Umbilical cord (tissue), 1 donor: ENCODE measurements at regions not wholly inside any gene's neighbourhood (a gene's known extent, or its start where the extent isn't known, plus 50 kb on each side); places are given as distances from the start of the nearest gene placed in this dataset.

Source experiments
- DNase-seq: peaks from one replicate; pipeline ENCODE4 v3.0.0-alpha.2; 2015; ENCODE audit warnings: low spot score

DNA sequence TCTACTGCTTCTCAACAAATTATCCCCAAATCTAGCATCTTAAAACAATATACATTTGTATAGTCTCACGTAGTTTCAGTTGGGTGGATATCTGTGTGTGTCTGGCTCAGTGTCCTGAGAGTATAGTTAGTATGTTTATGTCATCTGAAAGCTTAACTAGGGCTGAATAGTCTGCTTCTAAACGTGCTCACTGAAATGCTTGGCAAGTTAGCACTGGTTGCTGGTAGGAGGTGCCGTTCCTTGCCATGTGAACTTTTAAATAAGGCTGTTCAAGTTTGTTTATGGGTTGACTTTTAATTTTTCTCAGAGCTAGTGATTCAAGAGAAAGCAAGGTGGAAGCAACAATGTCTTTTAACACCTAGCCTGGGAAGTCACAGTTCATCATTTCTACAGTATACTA is 1673.6 kb downstream of the PCDH7 start:
- DNase-seq, result no peak

DNA sequence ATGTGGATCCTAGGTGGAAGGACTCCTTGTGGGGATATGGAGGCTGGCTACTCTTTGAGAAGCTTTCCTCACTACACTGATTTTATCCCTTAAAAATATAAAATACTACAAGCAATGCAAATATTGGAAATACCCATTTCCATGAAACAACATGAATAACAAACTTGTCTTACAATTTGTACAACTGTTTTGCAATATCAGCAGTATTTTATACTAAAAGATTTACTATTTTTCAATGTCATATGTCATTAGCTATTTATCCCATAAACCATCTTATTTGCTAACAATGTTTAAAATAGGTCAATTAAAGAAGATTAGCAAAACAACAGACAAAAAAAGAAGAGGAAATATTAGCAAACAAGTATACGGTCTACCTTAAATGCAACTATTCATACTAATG is 1674.1 kb downstream of the PCDH7 start:
- no peak for DNase-seq

DNA sequence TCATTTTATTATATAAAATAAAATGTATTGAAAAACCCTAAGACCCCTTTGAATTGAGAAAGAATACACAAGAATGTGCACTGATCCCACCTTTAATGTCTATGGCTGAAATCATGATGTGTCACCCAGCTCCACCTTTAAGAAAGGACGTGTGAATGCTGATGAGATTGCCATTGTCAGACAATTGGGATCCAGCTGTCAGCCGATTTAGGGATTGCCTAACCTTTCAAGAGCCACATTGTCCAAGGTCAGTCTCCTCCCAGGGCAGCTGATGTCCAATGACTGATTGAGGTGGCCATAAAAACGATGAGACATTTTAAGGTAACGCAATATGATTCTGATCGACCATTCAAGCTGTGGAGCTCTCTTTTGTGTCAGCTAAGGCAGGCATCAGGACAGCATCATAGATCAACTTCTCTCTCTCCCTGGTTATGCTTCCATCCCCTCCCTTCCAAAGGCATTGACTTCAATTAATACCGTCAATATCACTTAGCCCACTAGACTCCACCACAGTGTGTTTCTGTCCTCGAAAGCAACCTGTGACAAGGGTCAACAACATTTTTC is 1676.4 kb downstream of the PCDH7 start:
- DNase-seq, result no peak

DNA sequence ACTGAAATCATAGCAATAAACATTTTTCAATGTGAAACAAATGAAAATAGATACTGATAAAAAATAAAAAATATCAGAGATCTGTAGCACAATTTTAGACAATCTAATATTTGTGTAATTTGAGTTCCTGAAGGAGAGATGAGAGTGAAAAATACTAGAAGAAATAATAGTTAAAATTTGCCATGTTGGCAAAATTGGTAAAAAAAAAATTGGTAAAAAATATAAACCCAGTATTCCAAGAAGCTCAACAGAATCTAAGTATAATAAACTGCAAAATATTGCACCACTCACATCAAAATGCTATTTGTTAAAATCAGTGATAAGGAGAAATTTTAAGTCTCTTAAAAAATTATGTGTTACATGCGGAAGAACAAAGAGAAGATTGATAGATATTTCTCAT is 1680.7 kb downstream of the PCDH7 start:
- no peak for DNase-seq

DNA sequence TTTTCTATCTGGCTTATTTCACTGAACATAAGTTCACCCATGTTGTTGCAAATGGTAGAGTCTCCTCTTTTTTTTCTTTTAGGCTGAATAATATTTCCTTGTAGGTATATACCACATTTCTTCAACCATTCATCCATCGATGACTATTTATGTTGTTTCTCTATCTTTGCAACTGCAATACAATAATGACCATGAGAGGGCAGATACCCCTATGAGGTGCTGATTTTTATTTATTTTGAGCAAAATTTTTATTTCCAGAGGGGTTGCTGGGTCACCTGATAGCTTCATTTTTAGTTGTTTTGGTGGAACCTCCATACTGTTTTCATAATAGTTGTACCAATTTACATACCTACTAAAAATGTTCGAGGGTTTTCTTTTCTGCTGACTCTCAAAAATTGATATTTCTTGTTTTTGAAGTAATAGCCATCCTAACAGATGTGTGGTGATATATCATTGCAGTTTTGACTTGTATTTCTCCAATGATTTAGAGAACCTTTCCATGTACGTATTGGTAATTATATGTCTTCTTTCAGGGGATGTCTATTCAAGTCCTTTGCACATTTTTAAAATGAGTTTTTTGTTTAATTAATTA is 1697.0 kb downstream of the PCDH7 start:
- no peak for DNase-seq

DNA sequence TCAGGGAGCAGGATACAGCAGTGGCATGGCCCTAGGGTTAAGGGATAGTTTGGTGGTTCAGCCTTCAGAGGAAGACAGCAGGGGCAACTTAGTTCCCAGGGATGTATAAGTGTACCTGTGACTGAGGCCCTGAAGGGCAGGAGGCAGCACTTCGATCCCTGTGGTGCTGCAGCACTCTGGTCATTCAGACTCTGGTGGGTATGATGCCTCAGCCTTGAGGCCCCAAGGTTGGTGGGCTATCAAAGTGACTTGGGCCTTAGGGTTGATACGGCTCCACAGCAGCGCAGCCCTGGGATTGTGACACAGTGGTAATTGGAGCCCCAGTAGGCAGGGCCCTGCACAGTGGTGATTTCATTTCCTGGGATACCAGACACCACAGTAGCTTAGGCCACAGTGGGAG is 1703.1 kb downstream of the PCDH7 start:
- no peak for DNase-seq

DNA sequence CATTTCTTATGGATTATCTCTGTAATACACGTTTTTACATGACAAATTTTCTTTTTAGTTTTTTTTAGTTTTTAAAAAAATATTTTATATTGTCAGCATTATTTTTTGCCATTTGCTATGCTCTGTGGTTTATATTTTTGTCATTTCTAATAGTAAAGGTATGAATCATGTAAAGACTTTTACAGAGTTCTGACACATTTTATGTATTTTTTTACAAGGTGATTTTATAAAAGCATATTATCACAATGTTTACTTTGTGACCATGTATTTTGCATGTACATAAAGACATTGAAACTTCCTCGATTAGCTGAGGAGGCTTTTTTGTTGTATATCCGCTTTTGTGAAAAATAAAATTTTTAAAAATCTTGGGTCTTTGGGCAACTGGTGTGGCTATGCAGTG is 1705.1 kb downstream of the PCDH7 start:
- no peak for DNase-seq

DNA sequence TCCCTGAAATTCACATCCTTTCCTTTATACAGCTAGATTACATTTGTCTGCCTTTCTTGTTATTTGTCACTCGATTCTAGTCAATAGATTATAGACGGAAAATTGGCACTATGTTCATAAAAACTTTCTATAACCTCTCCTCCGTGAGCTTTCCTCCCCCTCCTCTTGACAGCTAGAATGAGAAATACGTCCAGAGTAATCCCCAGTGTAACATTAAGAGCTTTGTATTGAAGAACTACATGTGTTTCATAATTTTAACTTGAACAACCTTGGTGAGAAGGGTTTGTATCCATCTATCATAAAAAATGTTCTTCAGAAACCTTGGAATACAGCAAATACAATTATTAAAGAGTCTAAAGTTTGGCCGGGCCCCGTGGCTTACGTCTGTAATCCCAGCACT is 1707.4 kb downstream of the PCDH7 start:
- DNase-seq, result no peak

DNA sequence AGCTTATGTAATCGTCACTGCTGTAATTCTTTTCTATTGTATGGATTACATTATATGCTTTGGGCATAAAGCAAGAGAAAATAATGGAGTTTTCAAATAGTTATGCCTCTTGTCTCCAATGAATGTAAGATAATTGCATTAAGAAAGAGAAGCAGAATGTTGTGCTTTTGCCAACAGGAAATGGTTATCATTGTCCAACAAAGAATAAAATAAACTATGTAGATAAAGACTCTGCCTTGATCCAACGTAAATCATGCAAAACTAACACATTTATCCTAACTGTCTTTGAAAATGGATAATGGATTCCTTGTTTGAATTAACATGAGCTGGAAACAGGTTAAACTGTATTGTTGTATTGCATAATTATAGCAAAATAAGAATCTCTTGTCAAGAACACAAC is 1709.0 kb downstream of the PCDH7 start:
- DNase-seq, result no peak

DNA sequence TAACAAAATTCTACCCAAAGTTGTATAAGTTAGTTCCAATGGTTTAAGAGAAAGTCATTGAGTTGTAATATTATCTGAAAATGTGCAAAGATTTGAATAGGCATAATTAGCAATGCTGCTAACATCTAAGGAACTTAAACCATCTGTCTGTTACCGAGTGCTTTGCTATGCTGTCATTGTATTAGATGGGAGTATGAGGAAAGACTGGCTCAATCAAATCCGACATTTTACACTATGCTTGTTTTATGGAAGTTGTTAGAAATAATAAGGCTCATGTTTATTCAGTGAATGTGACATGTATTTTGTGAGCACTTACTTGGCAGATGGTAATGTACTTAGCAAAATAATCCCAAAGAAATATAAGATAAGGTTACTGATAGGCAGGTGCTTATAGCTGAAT is 1715.1 kb downstream of the PCDH7 start:
- no peak for DNase-seq

DNA sequence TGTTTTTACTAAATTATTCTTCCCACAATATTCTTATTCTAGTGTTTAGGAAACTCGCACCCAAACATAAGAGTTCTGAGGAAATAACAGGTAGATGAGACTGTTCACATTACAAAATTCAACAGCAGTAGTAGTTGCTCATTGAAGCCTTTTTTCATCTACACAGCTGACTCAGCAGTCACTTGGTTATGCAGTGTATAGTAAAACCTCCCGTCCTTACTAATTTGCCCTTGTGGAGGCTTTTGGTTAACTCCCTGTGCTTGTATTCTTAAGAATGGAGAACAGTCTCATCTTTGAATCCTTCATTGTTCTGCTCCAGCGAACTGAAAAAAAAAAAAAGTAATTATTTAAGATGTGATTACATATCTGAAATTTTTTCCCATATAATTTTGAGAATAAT is 1716.6 kb downstream of the PCDH7 start:
- no peak for DNase-seq

DNA sequence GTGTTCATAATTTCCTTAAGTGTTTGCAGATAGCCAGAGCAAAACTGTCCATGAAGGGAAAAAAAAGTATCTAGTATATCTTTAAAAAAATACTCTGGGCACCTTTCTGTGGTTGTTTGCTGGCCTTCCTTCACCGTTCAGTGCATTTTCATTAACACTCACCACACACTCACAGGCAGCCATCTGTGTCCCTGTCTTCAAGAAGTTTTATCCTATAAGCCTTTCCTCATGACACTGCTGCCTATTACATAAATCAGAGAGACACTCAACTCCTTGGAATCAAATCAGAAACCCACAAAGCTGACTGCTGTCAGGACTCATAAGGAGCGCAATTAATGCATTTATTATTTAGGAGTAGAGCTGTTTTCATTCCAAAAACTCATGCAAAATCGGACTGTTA is 1720.2 kb downstream of the PCDH7 start:
- no peak for DNase-seq

DNA sequence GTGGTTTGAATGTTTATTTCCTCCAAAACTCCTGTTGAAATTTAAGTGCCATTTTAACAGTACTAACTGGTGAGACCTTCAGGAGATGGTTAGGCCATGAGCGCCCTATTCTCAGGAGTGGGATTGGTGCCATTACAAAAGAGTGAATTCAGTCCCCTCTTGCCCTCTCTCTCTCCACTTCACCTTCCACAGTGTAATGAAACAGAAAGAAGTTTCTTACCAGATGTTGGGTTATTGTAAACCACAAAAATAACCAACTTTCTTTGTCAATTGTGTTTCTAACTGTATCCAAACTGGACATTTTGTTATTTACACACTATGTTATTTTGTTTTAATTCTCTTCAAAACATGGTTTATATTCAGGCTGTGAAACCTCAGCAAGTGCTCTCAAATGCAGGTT is 1734.3 kb downstream of the PCDH7 start:
- no peak for DNase-seq

DNA sequence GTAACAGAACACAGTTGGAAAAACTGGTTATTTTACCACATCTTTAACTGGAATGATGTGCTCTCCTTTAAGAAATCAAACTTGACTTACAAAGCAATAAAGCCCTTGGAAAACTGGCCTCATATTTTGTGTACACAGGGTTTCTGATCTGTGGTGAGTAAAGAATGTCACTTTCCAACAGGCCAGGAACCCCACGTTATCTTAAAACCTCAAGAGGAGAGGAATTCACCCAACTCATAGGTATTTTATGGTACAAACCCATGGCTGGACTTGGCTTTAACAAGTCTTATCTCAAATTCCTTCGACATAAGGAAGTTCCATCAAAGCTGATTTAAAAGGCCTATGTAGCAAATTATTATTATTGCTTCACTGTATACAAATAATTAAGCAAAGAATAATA is 1735.1 kb downstream of the PCDH7 start:
- no peak for DNase-seq

DNA sequence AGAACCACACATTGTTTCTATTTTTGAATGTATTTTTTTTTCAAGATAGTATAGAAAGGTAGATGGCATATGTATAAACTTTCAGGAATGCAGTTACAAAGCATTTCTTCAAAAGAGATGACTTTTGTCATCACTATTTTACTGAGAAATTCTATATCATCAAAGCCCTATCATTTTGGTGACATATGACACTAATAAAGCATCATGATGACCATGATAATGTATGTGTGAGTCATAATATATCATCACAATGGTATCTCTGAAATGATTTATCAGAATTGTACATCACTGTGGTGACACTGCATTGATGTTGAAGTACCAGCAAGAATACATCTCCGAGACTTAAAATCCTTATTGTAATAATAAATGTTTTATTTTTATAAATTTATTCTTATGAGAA is 1740.8 kb downstream of the PCDH7 start:
- no peak for DNase-seq

DNA sequence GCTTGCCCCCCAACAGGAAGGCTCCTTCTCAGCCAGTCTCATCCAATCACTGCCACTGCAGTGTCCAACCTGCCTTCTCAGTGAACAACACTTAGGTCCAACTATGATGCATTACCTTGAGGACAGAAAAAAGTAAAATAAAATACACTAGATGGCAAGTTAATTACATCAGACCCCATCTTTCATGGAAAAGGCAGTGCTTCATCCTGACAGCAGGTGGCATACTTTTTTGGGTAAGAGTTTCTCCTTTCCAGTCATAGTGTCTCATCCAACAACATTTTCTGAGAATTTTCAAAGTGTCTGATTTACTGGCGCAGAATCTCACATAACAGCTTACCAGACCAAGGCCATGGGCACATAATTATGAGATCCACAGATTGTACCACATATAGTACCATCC is 1742.8 kb downstream of the PCDH7 start:
- DNase-seq, result no peak

DNA sequence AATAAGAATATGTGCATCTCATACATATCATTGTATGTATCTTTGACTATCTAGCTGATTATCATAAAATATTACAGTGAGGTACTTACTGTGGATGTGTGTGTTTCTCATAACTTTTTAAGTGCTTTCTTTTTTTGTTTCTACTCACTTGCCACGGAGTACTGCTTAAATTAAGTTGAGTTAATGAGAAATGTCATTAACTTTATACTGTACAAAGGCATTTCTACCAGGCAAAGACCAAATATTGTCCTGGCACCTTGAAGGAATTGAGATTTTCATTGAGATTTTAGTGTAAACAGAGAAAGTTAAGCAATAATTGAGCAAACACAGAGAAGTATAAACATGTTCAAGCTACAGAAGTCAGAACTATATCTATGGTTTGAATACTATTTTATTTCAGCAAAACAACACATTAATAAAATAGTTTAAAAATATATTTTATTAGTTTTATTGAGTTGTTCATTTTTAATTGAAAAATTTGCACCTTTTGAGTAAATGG is 1750.0 kb downstream of the PCDH7 start:
- DNase-seq, result no peak

DNA sequence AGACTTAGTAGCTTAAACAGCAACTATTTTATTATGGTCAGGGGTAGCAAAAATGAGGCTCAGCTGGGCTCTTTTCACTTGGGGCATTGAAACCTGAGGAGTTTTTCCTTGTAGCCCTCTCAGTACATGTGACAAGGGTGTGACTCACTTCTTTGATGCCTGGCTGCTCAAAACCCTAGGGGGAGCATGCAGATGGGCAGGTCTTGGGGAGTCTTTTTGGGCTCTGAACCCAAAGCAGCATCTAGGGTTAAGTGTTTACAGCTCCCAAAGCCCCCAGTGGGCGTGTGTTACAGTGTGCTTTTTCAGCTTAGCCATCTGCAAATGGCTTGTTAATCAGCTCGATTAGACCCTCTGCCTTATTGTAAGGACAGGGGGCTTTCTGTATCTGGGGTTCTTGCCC is 1752.7 kb downstream of the PCDH7 start:
- DNase-seq, result no peak

DNA sequence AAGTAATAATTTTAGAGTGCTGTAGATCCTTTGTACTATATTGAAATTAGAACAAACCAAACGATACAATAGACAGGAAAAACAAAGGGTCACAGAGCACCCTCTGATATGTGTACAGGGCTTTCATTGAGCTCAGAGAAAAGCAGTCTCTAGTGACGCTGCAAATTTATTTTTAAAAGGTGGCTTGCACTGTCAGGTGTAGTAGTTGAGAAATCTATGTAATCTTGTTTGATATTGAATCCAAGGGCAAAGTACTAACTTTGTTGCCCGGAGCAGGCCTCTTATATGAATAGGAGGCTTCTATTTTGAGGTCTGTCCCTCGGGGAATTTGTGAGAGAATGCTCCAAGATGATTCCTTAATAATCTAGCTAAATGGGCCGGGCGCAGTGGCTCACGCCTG is 1755.5 kb downstream of the PCDH7 start:
- no peak for DNase-seq

DNA sequence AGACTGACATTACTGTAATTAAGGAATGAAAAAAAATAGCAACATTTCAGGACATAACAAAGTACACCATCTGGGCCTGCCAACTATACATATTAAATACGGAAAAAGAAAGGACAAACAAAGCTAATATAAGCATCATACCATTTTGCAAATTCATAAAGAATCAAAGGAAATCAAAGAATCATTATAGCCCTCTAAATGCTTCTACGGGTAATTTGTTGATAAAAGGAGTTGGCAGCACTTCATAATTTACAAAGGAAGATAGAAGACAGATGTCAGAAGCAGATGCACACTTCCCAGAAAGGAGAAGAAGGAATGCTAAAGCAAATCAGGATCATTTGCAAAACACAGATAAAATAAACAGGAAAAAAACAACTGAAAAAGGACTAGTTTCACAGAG is 1757.3 kb downstream of the PCDH7 start:
- peak; percentile 24 for DNase-seq

DNA sequence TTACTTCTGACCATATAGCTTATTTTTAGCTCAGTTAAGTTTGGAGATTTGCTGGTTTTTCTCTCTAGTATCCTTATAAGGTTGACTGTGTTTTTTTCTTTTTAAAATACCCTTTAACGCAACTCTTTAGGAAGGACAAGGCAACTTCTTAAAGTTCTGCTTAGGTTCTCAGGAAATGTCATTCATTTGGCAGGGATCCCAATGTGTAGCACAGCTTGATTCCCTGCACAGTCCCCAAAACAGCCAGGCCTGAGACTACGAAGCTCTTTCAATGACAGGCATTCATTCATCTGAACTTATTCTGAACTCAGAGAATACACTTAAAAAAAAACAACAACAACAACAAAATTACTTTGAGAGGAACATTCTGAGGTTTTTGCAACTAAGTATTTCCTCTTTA is 1765.8 kb downstream of the PCDH7 start:
- DNase-seq, result peak; percentile 50

DNA sequence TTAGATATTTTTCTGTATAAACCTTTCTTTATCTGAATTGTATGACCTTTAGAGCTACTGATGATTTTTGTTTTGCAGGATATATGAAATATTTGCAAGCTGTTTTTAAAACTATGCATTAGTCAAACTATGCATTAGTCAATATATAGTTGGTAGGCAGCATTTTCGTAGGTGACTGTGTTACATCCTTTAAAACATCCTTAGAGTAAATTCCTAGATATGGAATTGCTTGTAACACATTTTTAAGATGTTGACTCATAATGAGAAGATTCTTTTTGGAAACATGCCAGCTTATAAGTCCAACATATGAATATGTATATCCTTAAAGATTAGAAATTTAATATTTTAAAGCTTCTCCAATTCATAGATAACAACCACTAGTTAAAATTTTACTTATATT is 1768.5 kb downstream of the PCDH7 start:
- peak; percentile 2 for DNase-seq

DNA sequence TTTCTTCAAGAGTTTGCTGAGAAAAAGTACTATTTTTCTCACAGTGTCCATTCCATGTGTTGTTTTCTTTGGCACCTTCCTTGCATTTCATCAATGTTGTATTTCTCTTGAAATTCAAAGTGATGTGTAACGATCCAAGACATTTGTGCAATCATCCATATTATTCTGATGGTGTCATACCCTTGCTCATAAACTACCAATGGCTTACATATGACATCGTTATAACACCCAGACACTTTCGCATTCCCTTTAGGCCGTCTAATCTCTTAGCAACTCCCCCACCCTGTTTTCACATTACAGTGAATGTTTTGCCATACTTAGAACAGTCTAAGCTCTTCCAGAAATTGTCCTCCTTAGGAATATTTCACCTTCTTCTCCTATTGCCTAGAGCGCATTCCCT is 1779.0 kb downstream of the PCDH7 start:
- DNase-seq, result no peak

DNA sequence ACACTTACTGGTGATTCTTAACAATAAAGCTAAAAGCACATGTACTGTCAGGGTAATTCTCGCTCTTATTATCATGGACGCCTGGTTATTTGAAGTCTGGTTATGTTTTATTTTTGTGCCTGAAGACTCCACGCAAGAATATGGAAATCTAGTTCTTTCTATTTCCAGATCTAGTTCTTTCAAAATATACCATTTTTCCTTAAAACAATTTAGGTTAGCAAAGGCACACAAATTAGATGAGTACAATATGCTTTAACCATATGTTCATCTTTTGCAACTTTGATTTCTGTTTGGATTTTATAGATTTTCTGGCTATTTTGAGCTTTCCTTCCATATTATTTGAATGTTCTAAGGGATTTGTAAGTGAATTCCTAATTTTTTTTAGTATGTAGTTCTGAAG is 1783.1 kb downstream of the PCDH7 start:
- no peak for DNase-seq
